Mesendoderm (in vitro differentiated cells): ENCODE measurements at regions not wholly inside any gene's neighbourhood (a gene's known extent, or its start where the extent isn't known, plus 50 kb on each side); places are given as distances from the start of the nearest gene placed in this dataset.
"Not testable (repeated sequence)": the region's sequence is repeated elsewhere in the genome, so short reads cannot be mapped to it uniquely, and the experiment has no call there.

Experiments
- DNase-seq: peaks from one replicate; pipeline ENCODE4 v3.0.0; 2013
- H2AK5ac ChIP-seq: 2 replicates; pipeline ENCODE4 v1.6.1; 2013; ENCODE audit warnings: low read length, inconsistent platforms
- H2BK120ac ChIP-seq: 2 replicates; pipeline ENCODE4 v1.6.1; 2013; ENCODE audit warnings: low read depth, mild to moderate bottlenecking, low read length, moderate library complexity, mixed read lengths
- H2BK15ac ChIP-seq: replicated peaks from 2 replicates; pipeline ENCODE4 v1.6.1; 2013; ENCODE audit warnings: low read depth, mild to moderate bottlenecking, moderate library complexity
- H2BK5ac ChIP-seq: 2 replicates; pipeline ENCODE4 v1.6.1; 2013; ENCODE audit warnings: low read length, inconsistent platforms
- H3K18ac ChIP-seq: 2 replicates; pipeline ENCODE4 v1.6.1; 2013; ENCODE audit warnings: mild to moderate bottlenecking, low read length, mixed read lengths
- H3K23ac ChIP-seq: one replicate; pipeline ENCODE4 v1.6.1; 2013; ENCODE audit warnings: low read length
- H3K27ac ChIP-seq: 2 replicates; pipeline ENCODE4 v1.5.1; 2013; ENCODE audit warnings: low read depth, mild to moderate bottlenecking, inconsistent platforms, low read length, moderate library complexity
- H3K27me3 ChIP-seq: 2 replicates; pipeline ENCODE4 v1.6.1; 2013; ENCODE audit warnings: low read length, control low read depth, mild to moderate bottlenecking, inconsistent platforms; ENCODE audit not compliant: insufficient read depth, poor library complexity
- H3K36me3 ChIP-seq: 2 replicates; pipeline ENCODE4 v1.6.1; 2013; ENCODE audit warnings: low read length, inconsistent platforms; ENCODE audit not compliant: control insufficient read depth, insufficient read depth
- H3K4ac ChIP-seq: one replicate; pipeline ENCODE4 v1.6.1; 2013; ENCODE audit warnings: low read depth, mild to moderate bottlenecking, low read length, moderate library complexity
- H3K4me1 ChIP-seq: 2 replicates; pipeline ENCODE4 v1.6.1; 2013; ENCODE audit warnings: low read depth, low read length, inconsistent platforms; ENCODE audit not compliant: control insufficient read depth
- H3K4me2 ChIP-seq: 2 replicates; pipeline ENCODE4 v1.6.1; 2013; ENCODE audit warnings: low read length
- H3K4me3 ChIP-seq: 2 replicates; pipeline ENCODE4 v1.5.1; 2013; ENCODE audit warnings: mild to moderate bottlenecking, low read length
- H3K56ac ChIP-seq: one replicate; pipeline ENCODE4 v1.6.1; 2013; ENCODE audit warnings: low read length
- H3K79me1 ChIP-seq: 2 replicates; pipeline ENCODE4 v1.6.1; 2013; ENCODE audit warnings: low read length, inconsistent platforms
- H3K79me2 ChIP-seq: 2 replicates; pipeline ENCODE4 v1.6.1; 2013; ENCODE audit warnings: mild to moderate bottlenecking, low read length; ENCODE audit not compliant: control insufficient read depth, insufficient read depth
- H3K9ac ChIP-seq: 2 replicates; pipeline ENCODE4 v1.6.1; 2013; ENCODE audit warnings: low read length, inconsistent platforms
- H4K5ac ChIP-seq: one replicate; pipeline ENCODE4 v1.6.1; 2013; ENCODE audit warnings: low read length
- H4K8ac ChIP-seq: one replicate; pipeline ENCODE4 v1.6.1; 2013; ENCODE audit warnings: low read depth, mild to moderate bottlenecking, control low read depth, low read length, moderate library complexity
- WGBS: extraction: QIAGEN DNeasy Blood & Tissue Kit; methylation state at CpG from one replicate; pipeline ENCODE4 v1.1.7; 2013; ENCODE audit warnings: low lambda C conversion rate, missing lambda C conversion rate; ENCODE audit not compliant: insufficient coverage; ENCODE audit errors: extremely low coverage; 5-methylcytosine and 5-hydroxymethylcytosine counted together

DNA sequence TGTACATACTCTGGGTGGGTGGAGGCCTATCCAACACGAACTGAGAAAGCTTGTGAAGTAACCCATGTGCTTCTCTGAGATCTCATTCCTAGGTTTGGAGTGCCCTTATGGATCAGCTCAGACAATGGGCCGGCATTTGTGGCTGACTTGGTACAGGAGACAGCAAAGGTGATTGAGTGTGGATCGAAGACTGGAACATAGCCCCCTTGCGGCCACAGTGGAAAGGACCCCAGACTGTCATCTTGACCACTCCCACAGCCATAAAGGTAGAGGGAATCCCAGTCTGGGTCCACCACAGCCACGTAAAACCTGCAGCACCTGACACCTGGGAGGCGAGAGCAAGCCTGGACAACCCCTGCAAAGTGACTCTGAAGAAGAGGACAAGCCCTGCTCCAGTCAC lies 598.0 kb upstream of the AADAT start:
- Histone ChIP-seq H3K9ac (no peak overlapping the region), H2BK120ac (no peak overlapping the region), H2AK5ac (no peak overlapping the region), H4K8ac (no peak overlapping the region), H2BK15ac (no peak overlapping the region), H2BK5ac (no peak overlapping the region), H4K5ac (no peak overlapping the region), H3K79me2 (no peaks in the 10 kb centered on the region), H3K18ac (no peak overlapping the region), H3K36me3 (no peaks in the 10 kb centered on the region), H3K27ac (no peak overlapping the region), H3K79me1 (no peaks in the 10 kb centered on the region), H3K23ac (no peak overlapping the region), H3K4me1 (no peaks in the 10 kb centered on the region), H3K4me2 (no peak overlapping the region), H3K4ac (no peak overlapping the region), H3K56ac (no peak overlapping the region), H3K4me3 (no peak overlapping the region), H3K27me3 (no peaks in the 10 kb centered on the region)
- no CpG with 5 or more reads among the region's 6 CpGs for WGBS
- no peak for DNase-seq

- not testable (repeated sequence) for H4K5ac ChIP-seq, H2BK15ac ChIP-seq, H3K36me3 ChIP-seq, H2AK5ac ChIP-seq, H3K79me2 ChIP-seq, H3K56ac ChIP-seq, H3K4me2 ChIP-seq, H3K4me3 ChIP-seq, H3K27me3 ChIP-seq, H3K4ac ChIP-seq, H2BK5ac ChIP-seq, H2BK120ac ChIP-seq, H3K27ac ChIP-seq, H4K8ac ChIP-seq, H3K23ac ChIP-seq, H3K18ac ChIP-seq, H3K79me1 ChIP-seq, DNase-seq, H3K9ac ChIP-seq, H3K4me1 ChIP-seq
- WGBS, result 100% methylated on average over 2 of the region's 4 CpGs
Observed at GRCh38 chr4:170685701-170686100, 595.9 kb upstream of the AADAT start.

DNA sequence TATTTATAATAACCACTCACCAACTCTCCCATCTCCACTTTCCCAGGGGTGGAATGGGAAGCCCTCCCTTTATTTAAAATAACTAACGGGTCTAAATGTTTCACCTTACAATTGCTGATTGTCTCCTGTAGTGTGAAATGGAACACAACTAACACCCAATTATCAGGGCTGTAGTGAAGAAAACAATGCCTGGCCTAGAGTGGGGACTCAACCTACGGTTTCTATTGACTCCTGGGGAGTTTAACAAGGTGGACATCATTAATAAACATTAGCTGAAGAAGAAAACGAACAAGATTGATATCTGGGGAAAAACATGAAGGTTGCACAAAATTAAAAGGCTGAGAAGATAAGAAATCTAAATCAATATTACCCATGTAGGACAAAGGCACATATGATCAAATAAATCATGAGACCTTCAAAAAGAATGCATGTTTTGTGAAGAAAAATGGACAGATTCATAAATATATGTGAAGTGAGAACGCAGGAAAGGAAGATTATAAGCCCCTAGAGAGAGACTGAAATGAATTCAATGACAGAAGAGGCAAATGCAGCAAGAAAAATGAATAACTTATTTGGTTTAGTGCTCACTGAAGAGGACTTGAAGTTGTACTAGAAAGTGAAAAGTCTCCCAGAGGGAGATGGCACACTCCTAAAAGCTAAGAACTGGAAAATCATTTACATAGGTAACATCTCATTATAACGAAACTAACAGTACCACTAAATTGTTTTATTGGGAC lies 593.0 kb upstream of the AADAT start:
- no peak overlapping the region for H3K4me3 ChIP-seq

DNA sequence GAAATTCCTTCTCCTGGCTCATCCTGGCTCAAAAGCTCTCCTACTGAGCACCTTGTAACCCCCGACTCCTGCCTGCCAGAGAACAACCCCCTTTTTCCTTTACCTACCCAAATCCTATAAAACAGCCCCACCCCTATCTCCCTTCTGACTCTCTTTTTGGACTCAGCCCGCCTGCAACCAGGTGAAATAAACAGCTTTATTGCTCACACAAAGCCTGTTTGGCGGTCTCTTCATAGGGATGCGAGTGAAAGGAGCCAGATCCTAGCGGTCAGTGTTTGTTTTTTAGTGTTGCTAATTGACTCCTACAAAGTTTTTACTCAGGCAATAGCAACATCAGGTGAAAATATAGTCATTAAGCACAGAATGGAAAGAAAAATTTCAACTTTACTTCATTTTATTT lies 592.3 kb upstream of the AADAT start:
- H3K79me1 ChIP-seq, H3K4me1 ChIP-seq, H3K18ac ChIP-seq, H3K27me3 ChIP-seq, H4K8ac ChIP-seq, H3K4me3 ChIP-seq, H3K23ac ChIP-seq, H4K5ac ChIP-seq, H3K4me2 ChIP-seq, H3K9ac ChIP-seq, H3K4ac ChIP-seq, H2BK120ac ChIP-seq, H2AK5ac ChIP-seq, H3K36me3 ChIP-seq, H3K79me2 ChIP-seq: not testable (repeated sequence)
- H2BK15ac ChIP-seq, result peak overlapping the region; percentile 88
- WGBS, result no CpG with 5 or more reads among the region's 5 CpGs
- peak; percentile 86 for DNase-seq
- peak overlapping the region; percentile 61 for H2BK5ac ChIP-seq
- H3K56ac ChIP-seq, result peak overlapping the region; percentile 30
- peak overlapping the region; percentile 96 for H3K27ac ChIP-seq

More for the DNA sequence above, 593.0 kb upstream of the AADAT start:
- no CpG with 5 or more reads among the region's 5 CpGs for WGBS
- no peaks in the 10 kb centered on the region for H3K36me3 ChIP-seq
- no peaks in the 10 kb centered on the region for H3K27me3 ChIP-seq
- H3K4me2 ChIP-seq, result no peak overlapping the region
- H2BK5ac ChIP-seq, result no peak overlapping the region
- peak overlapping the region; percentile 85 for H2BK15ac ChIP-seq
- no peak overlapping the region for H2AK5ac ChIP-seq
- no peak overlapping the region for H4K5ac ChIP-seq
- no peaks in the 10 kb centered on the region for H3K4me1 ChIP-seq
- H3K9ac ChIP-seq, result no peak overlapping the region
- H3K56ac ChIP-seq, result no peak overlapping the region
- H3K18ac ChIP-seq, result no peak overlapping the region
- no peak overlapping the region for H3K23ac ChIP-seq
- peak; percentile 91 for DNase-seq
- H4K8ac ChIP-seq, result no peak overlapping the region
- H3K79me2 ChIP-seq, result no peaks in the 10 kb centered on the region
- H3K4ac ChIP-seq, result no peak overlapping the region
- no peak overlapping the region for H3K27ac ChIP-seq
- no peaks in the 10 kb centered on the region for H3K79me1 ChIP-seq
- no peak overlapping the region for H2BK120ac ChIP-seq

- no peaks in the 10 kb centered on the region for H3K79me1 ChIP-seq
- H3K4me1 ChIP-seq, result peaks cover 1% of the 10 kb centered on the region
- no peak overlapping the region for H3K56ac ChIP-seq
- no peaks in the 10 kb centered on the region for H3K27me3 ChIP-seq
- peak; percentile 81 for DNase-seq
- no peak overlapping the region for H4K5ac ChIP-seq
- H2BK15ac ChIP-seq, result peak overlapping the region; percentile 39
- H4K8ac ChIP-seq, result peak overlapping the region; percentile 7
- H3K4ac ChIP-seq, result peak overlapping the region; percentile 94
- H3K36me3 ChIP-seq, result no peaks in the 10 kb centered on the region
- peak overlapping the region; percentile 98 for H3K18ac ChIP-seq
- no peak overlapping the region for H2BK5ac ChIP-seq
- WGBS, result no CpG with 5 or more reads among the region's 2 CpGs
- H3K27ac ChIP-seq, result peak overlapping the region; percentile 51
- H3K4me2 ChIP-seq, result no peak overlapping the region
- H2AK5ac ChIP-seq, result no peak overlapping the region
- H3K9ac ChIP-seq, result no peak overlapping the region
- no peak overlapping the region for H3K23ac ChIP-seq
- H3K4me3 ChIP-seq, result no peak overlapping the region
- H2BK120ac ChIP-seq, result peak overlapping the region; percentile 92
- H3K79me2 ChIP-seq, result no peaks in the 10 kb centered on the region
Observed at GRCh38 chr4:170675568-170676262, 586.0 kb upstream of the AADAT start.
